OCI-LY3 (cell line): ENCODE measurements at regions not wholly inside any gene's neighbourhood (a gene's known extent, or its start where the extent isn't known, plus 50 kb on each side); places are given as distances from the start of the nearest gene placed in this dataset.

ENCODE experiments used
- H2AFZ ChIP-seq: fragments of 200-600, 300-600 bp; shearing (Covaris generic); 2 replicates; pipeline ENCODE4 v1.6.0; 2014; ENCODE audit warnings: antibody characterized with exemption, low read depth, low read length
- H3K27ac ChIP-seq: fragments of 200-600, 300-600 bp; sonication (generic); 2 replicates; pipeline ENCODE4 v1.5.1; 2014; ENCODE audit warnings: mild to moderate bottlenecking, low read length, moderate library complexity, mixed read lengths
- H3K27me3 ChIP-seq: fragments of 200-600, 300-600 bp; sonication (generic); 2 replicates; pipeline ENCODE4 v1.6.1; 2014; ENCODE audit warnings: low read depth, low read length, mixed read lengths
- H3K36me3 ChIP-seq: fragments of 200-600, 300-600 bp; sonication (generic); replicated peaks from 2 replicates; pipeline ENCODE3; 2014; ENCODE audit warnings: low read depth, low read length, mixed read lengths
- H3K4me1 ChIP-seq: fragments of 300-600, 200-600 bp; sonication (generic); 2 replicates; pipeline ENCODE4 v1.6.1; 2014; ENCODE audit warnings: low read length, mixed read lengths
- H3K4me2 ChIP-seq: fragments of 200-600, 300-600 bp; sonication (generic); 2 replicates; pipeline ENCODE4 v1.6.1; 2014; ENCODE audit warnings: low read length, mixed read lengths
- H3K4me3 ChIP-seq: fragments of 300-600, 200-600 bp; sonication (generic); 2 replicates; pipeline ENCODE4 v1.5.1; 2014; ENCODE audit warnings: antibody characterized with exemption, mild to moderate bottlenecking, low read length, moderate library complexity
- H3K79me2 ChIP-seq: fragments of 300-600, 200-600 bp; shearing (Covaris generic); 2 replicates; pipeline ENCODE4 v1.6.1; 2014; ENCODE audit warnings: mild to moderate bottlenecking, low read length, mixed read lengths
- H3K9ac ChIP-seq: fragments of 300-600, 200-600 bp; shearing (Covaris generic); 2 replicates; pipeline ENCODE4 v1.6.0; 2014; ENCODE audit warnings: mild to moderate bottlenecking, low read length, moderate library complexity
- H3K9me3 ChIP-seq: fragments of 200-600, 300-600 bp; shearing (Covaris generic); 2 replicates; pipeline ENCODE4 v1.6.1; 2014; ENCODE audit warnings: low read length, mixed read lengths; ENCODE audit not compliant: insufficient read depth
- H4K20me1 ChIP-seq: fragments of 200-600, 300-600 bp; sonication (generic); 2 replicates; pipeline ENCODE4 v1.6.1; 2016; ENCODE audit warnings: low read length, mixed read lengths; ENCODE audit not compliant: insufficient read depth
- EZH2phosphoT487 ChIP-seq: fragments of 200-600 bp; shearing (Covaris generic); IDR thresholded peaks from 2 replicates; pipeline ENCODE4 v1.6.1; 2018; ENCODE audit warnings: antibody characterized with exemption, mixed run types, low read depth
- TF ChIP-seq, protein P1 (sequence below): fragments of 200-600, 300-600 bp; sonication (generic); IDR thresholded peaks from 2 replicates; pipeline ENCODE4 v1.5.1; 2014; ENCODE audit warnings: antibody characterized with exemption, low read length, low read depth

DNA sequence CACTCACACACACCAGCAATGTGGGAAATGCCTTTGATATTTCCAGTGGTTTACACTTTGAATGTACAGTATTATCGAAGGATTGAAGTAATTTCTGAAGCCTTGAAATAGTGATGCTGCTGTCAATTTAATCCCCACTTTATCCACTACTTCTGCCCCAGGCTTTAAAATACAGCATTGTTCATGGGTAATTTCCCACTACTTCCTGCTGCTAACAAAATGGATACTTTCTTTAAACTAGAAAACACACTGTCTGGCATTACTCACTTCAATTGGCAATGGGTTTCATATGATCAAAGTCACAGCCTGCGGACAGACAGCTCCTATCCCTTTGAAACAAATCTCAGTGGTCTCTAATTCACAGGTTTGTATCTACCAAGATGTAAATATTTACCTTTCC lies 292.2 kb downstream of the CDH11 start:
- Histone ChIP-seq H3K27ac (no peak overlapping the region), H3K4me3 (no peak overlapping the region), H3K4me2 (no peak overlapping the region), H3K79me2 (no peaks in the 10 kb centered on the region), H4K20me1 (no peaks in the 10 kb centered on the region), H3K9me3 (no peaks in the 10 kb centered on the region), H3K27me3 (no peaks in the 10 kb centered on the region), H3K36me3 (no peaks in the 10 kb centered on the region), H3K4me1 (no peaks in the 10 kb centered on the region), H2AFZ (no peak overlapping the region), H3K9ac (no peak overlapping the region)
- TF ChIP-seq, protein P1, sequence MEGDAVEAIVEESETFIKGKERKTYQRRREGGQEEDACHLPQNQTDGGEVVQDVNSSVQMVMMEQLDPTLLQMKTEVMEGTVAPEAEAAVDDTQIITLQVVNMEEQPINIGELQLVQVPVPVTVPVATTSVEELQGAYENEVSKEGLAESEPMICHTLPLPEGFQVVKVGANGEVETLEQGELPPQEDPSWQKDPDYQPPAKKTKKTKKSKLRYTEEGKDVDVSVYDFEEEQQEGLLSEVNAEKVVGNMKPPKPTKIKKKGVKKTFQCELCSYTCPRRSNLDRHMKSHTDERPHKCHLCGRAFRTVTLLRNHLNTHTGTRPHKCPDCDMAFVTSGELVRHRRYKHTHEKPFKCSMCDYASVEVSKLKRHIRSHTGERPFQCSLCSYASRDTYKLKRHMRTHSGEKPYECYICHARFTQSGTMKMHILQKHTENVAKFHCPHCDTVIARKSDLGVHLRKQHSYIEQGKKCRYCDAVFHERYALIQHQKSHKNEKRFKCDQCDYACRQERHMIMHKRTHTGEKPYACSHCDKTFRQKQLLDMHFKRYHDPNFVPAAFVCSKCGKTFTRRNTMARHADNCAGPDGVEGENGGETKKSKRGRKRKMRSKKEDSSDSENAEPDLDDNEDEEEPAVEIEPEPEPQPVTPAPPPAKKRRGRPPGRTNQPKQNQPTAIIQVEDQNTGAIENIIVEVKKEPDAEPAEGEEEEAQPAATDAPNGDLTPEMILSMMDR: no peak
- no peak for TF ChIP-seq EZH2phosphoT487

DNA sequence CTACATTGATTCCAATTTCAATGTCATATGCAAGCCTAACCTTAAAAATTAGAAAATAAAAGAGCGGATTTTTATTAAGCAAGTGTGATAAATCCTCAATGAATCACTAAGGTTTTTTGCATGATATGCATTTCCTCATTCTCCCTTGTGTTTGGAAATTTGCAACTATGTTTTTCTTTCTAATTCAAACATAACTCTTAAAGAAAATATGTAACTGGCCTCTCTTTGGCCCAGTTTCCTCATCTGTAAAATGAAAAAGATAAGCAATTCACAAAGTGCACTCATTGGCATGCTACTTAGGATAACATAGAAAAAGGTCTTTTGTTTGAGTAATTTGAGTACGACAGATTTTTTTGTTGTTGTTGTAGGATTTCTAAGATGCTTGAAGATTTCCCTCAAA lies 295.5 kb downstream of the CDH11 start:
- H3K27ac ChIP-seq: no peak overlapping the region
- H3K9me3 ChIP-seq: no peaks in the 10 kb centered on the region
- H4K20me1 ChIP-seq: no peaks in the 10 kb centered on the region
- H3K4me3 ChIP-seq: no peak overlapping the region
- H3K4me2 ChIP-seq: no peak overlapping the region
- no peaks in the 10 kb centered on the region for H3K79me2 ChIP-seq
- no peak overlapping the region for H3K9ac ChIP-seq
- TF ChIP-seq EZH2phosphoT487: no peak
- TF ChIP-seq, protein P1: no peak
- no peaks in the 10 kb centered on the region for H3K4me1 ChIP-seq
- H3K36me3 ChIP-seq: no peaks in the 10 kb centered on the region
- H3K27me3 ChIP-seq: no peaks in the 10 kb centered on the region
- no peak overlapping the region for H2AFZ ChIP-seq

DNA sequence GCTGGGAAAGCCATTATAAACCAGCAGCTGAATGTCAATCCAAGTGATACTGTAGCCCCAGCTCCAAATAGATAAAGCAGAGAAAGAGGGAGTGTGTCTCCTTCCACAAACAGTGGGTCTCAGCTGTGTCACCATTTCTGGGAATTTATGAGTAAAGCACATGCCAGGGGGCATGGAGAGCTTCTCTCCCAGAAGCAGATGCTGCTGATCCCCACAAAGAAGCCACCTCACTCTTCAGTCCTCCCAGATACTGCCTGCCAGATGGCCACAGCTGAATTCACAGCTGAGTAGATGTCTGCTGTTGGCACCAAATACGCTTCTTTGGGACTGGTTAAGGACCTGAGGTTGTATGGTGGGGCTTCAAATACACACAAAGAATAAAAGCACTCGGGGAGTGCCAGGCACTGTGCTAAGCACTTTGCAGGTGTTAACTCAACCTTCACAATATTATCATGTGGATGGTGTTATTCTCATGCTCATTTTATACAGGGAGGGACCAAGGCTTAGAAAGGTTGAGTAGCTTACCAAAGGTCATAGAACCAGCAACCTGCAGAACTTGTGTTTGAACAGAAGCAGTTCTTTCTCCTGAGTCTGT lies 298.3 kb downstream of the CDH11 start:
- TF ChIP-seq EZH2phosphoT487: no peak
- TF ChIP-seq, protein P1: no peak
- no peak overlapping the region for H3K9ac ChIP-seq
- H3K79me2 ChIP-seq: no peaks in the 10 kb centered on the region
- H3K4me1 ChIP-seq: no peaks in the 10 kb centered on the region
- no peaks in the 10 kb centered on the region for H4K20me1 ChIP-seq
- no peak overlapping the region for H3K4me3 ChIP-seq
- no peak overlapping the region for H3K4me2 ChIP-seq
- no peaks in the 10 kb centered on the region for H3K36me3 ChIP-seq
- H3K9me3 ChIP-seq: no peaks in the 10 kb centered on the region
- no peak overlapping the region for H2AFZ ChIP-seq
- no peaks in the 10 kb centered on the region for H3K27me3 ChIP-seq
- no peak overlapping the region for H3K27ac ChIP-seq

DNA sequence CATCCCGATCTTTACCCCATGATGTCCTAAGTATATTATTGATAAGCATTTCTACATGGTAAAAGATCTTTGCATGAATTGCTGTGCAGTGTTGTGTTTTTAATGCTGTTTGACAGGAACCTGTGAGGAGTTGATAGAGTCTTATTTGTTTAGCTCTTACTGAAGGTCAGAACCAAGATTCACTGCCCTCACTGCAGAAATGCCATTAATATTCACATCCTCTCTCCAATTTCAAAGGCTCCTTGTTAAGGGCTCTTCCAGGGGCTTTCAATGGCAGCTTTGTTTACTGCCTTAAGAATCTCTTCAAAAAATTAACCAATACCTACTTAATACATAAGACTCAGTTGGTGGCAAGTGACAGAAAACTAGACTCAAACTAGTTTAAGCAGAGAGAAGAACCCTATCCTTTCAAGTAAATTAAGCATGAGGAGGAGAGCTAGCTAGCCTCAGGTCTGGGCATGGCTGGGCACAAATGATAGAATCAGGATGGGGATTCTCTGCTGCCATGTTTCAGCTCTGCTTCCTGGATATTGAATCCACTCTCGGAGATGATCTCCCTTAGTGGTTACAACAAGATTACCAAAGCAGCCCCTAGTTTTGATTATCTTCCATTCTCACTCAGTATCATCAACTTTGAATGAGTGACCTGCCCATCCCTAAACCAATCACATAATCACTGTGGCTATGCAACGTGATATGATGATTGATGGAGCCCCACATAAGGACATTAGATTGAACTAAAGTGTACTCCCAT lies 311.8 kb downstream of the CDH11 start:
- Histone ChIP-seq H4K20me1 (no peaks in the 10 kb centered on the region), H3K27ac (no peak overlapping the region), H3K27me3 (no peaks in the 10 kb centered on the region), H3K4me3 (no peak overlapping the region), H3K4me2 (no peak overlapping the region), H3K9ac (no peak overlapping the region), H3K4me1 (no peaks in the 10 kb centered on the region), H3K36me3 (no peaks in the 10 kb centered on the region), H2AFZ (no peak overlapping the region), H3K79me2 (no peaks in the 10 kb centered on the region), H3K9me3 (no peaks in the 10 kb centered on the region)
- TF ChIP-seq, protein P1: no peak
- TF ChIP-seq EZH2phosphoT487: no peak
